ENCODE measurements at regions not wholly inside any gene's neighbourhood (a gene's known extent, or its start where the extent isn't known, plus 50 kb on each side); places are given as distances from the start of the nearest gene placed in this dataset.

DNA sequence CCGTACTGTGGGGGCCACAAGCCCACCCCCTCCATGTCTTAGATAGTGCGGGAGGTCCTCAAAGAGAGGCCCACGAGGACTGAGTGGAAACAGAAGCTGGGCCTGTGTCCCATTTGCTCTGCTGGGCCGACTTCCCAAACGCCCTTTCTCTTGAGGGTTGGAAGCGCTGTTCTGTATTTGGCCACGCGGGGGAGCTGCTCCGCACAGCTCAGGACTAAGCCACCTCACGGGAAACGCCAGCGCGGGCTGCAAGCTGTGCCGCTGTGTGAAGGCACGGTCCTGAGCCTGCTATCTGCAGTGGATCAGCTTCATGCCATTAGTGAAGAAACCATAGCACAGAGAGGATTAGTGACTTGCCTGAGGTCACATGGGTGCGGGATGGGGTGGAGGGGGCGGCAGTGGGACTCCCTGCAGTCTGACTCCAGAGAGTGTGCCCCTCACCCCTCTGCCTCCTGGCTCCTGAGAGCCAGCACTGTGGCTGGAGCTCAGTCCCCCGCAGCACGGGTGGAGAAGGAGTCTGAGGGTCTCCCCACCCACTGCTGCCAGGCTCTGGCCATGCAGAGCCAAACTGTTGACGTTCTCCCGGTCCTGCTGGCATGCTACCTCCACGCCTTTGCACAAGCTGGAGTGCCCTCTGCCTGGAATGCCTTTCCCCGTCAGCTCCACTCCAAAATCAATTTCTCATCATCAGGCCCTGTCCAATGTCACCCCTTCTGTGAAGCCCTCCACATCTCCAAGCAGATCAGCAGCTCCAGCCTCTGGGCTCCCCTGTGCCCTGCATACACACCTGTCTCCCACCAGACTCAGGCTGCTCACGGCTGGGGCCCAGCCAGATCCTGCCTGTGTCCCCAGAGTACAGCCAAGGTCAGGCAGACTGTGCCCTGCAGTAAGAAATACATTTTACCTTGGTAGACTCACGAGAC, 51.5 kb upstream of the LRRC32 start:
- ChIA-PET POLR2A (no interaction called here), CTCF (interaction anchor here (0.6 to 1.6 kb wide), 8 partner anchors 8 to 664 kb away, joined by 3 to 7 read pairs (median 3); no protein-coding TSS in a partner anchor)
- peak overlapping the region in 6 of 10 donors; percentile 11 to 66 (median 46) for H3K4me3 Mint-ChIP-seq
- H3K9me3 Mint-ChIP-seq, result no peaks in the 10 kb centered on the region
- H3K27ac Mint-ChIP-seq, result peak overlapping the region in 1 of 9 donors; percentile 47
- H3K27me3 ChIP-seq (ENCODE audit: control insufficient read depth in 2 of 2, insufficient read depth in 2 of 2, low read length in 2 of 2), result no peaks in the 10 kb centered on the region
- no peaks in the 10 kb centered on the region for H3K4me1 ChIP-seq (ENCODE audit: control insufficient read depth in 2 of 2, insufficient read depth in 2 of 2, low read length in 2 of 2)
- intact Hi-C loops (cut with micrococcal nuclease), result loop anchor here in 1 of 2 donors (1.0 kb wide), 1 partner anchor 77 kb away; no protein-coding TSS in a partner anchor
- H3K27me3 Mint-ChIP-seq, result peaks cover 14 to 37% (median 20%) of the 10 kb centered on the region in 5 donors
- H3K36me3 Mint-ChIP-seq, result no peaks in the 10 kb centered on the region
- peaks cover 5 to 11% (median 9%) of the 10 kb centered on the region in 7 donors for H3K4me1 Mint-ChIP-seq
- H3K4me3 ChIP-seq (ENCODE audit: low read length), result no peak overlapping the region
- no peaks in the 10 kb centered on the region for H3K36me3 ChIP-seq (ENCODE audit: control insufficient read depth in 2 of 3, insufficient read depth in 3 of 3, low read length in 3 of 3)
- H3K27ac ChIP-seq (ENCODE audit: low read depth, low read length), result no peak overlapping the region
- ATAC-seq (peak; percentile 92), DNase-seq (peak; percentile 32 to 77 (median 58))
- no peaks in the 10 kb centered on the region for H3K9me3 ChIP-seq (ENCODE audit: control insufficient read depth in 2 of 3, low read length in 3 of 3)

- no peak for ATAC-seq
- Histone ChIP-seq H3K4me1 (ENCODE audit: control insufficient read depth in 2 of 2, insufficient read depth in 2 of 2, low read length in 2 of 2) (no peaks in the 10 kb centered on the region), H3K9me3 (ENCODE audit: control insufficient read depth in 2 of 3, low read length in 3 of 3) (no peaks in the 10 kb centered on the region), H3K36me3 (ENCODE audit: control insufficient read depth in 2 of 3, insufficient read depth in 3 of 3, low read length in 3 of 3) (no peaks in the 10 kb centered on the region), H3K4me3 (ENCODE audit: low read length) (no peak overlapping the region), H3K27ac (ENCODE audit: low read depth, low read length) (no peak overlapping the region), H3K27me3 (ENCODE audit: control insufficient read depth in 2 of 2, insufficient read depth in 2 of 2, low read length in 2 of 2) (no peaks in the 10 kb centered on the region)
- no peak for DNase-seq
- no peaks in the 10 kb centered on the region for H3K9me3 Mint-ChIP-seq
- no peak overlapping the region for H3K27ac Mint-ChIP-seq
- peaks cover 5 to 11% (median 9%) of the 10 kb centered on the region in 7 donors for H3K4me1 Mint-ChIP-seq
- intact Hi-C loops (cut with micrococcal nuclease), result no loop called here
- H3K4me3 Mint-ChIP-seq, result no peak overlapping the region
- H3K36me3 Mint-ChIP-seq, result no peaks in the 10 kb centered on the region
- peaks cover 14 to 38% (median 24%) of the 10 kb centered on the region in 5 donors for H3K27me3 Mint-ChIP-seq
- ChIA-PET POLR2A (no interaction called here), CTCF (interaction anchor here (0.6 to 1.4 kb wide), 2 partner anchors 10 to 37 kb away, joined by 3 read pairs; no protein-coding TSS in a partner anchor)
These were observed 52.6 kb upstream of the LRRC32 start for GRCh38 chr11:76723142-76723541.

- Histone ChIP-seq H3K27ac (ENCODE audit: low read depth, low read length) (no peak overlapping the region), H3K4me3 (ENCODE audit: low read length) (no peak overlapping the region), H3K4me1 (ENCODE audit: control insufficient read depth in 2 of 2, insufficient read depth in 2 of 2, low read length in 2 of 2) (no peaks in the 10 kb centered on the region), H3K36me3 (ENCODE audit: control insufficient read depth in 2 of 3, insufficient read depth in 3 of 3, low read length in 3 of 3) (no peaks in the 10 kb centered on the region), H3K27me3 (ENCODE audit: control insufficient read depth in 2 of 2, insufficient read depth in 2 of 2, low read length in 2 of 2) (no peaks in the 10 kb centered on the region), H3K9me3 (ENCODE audit: control insufficient read depth in 2 of 3, low read length in 3 of 3) (no peaks in the 10 kb centered on the region)
- no peak overlapping the region for H3K27ac Mint-ChIP-seq
- peaks cover 14 to 38% (median 24%) of the 10 kb centered on the region in 5 donors for H3K27me3 Mint-ChIP-seq
- intact Hi-C loops (cut with micrococcal nuclease), result no loop called here
- no peaks in the 10 kb centered on the region for H3K36me3 Mint-ChIP-seq
- ChIA-PET POLR2A (no interaction called here), CTCF (no interaction called here)
- H3K4me3 Mint-ChIP-seq, result no peak overlapping the region
- H3K4me1 Mint-ChIP-seq, result peaks cover 5 to 11% (median 9%) of the 10 kb centered on the region in 7 donors
- no peaks in the 10 kb centered on the region for H3K9me3 Mint-ChIP-seq
- ATAC-seq, result no peak
- DNase-seq, result no peak
These were observed 53.0 kb upstream of the LRRC32 start for GRCh38 chr11:76723548-76723947.

GRCh38 chr11:76724171-76724768, 53.7 kb upstream of the LRRC32 start:
- no peaks in the 10 kb centered on the region for H3K36me3 Mint-ChIP-seq
- Histone ChIP-seq H3K9me3 (ENCODE audit: control insufficient read depth in 2 of 3, low read length in 3 of 3) (no peaks in the 10 kb centered on the region), H3K4me1 (ENCODE audit: control insufficient read depth in 2 of 2, insufficient read depth in 2 of 2, low read length in 2 of 2) (no peaks in the 10 kb centered on the region), H3K27me3 (ENCODE audit: control insufficient read depth in 2 of 2, insufficient read depth in 2 of 2, low read length in 2 of 2) (no peaks in the 10 kb centered on the region), H3K36me3 (ENCODE audit: control insufficient read depth in 2 of 3, insufficient read depth in 3 of 3, low read length in 3 of 3) (no peaks in the 10 kb centered on the region), H3K27ac (ENCODE audit: low read depth, low read length) (no peak overlapping the region), H3K4me3 (ENCODE audit: low read length) (no peak overlapping the region)
- intact Hi-C loops (cut with micrococcal nuclease), result no loop called here
- DNase-seq (no peak), ATAC-seq (no peak)
- H3K9me3 Mint-ChIP-seq, result no peaks in the 10 kb centered on the region
- ChIA-PET CTCF (no interaction called here), POLR2A (no interaction called here)
- H3K27ac Mint-ChIP-seq, result no peak overlapping the region
- H3K27me3 Mint-ChIP-seq, result peaks cover 14 to 38% (median 24%) of the 10 kb centered on the region in 5 donors
- H3K4me3 Mint-ChIP-seq, result no peak overlapping the region
- H3K4me1 Mint-ChIP-seq, result peaks cover 5 to 11% (median 9%) of the 10 kb centered on the region in 7 donors

DNA sequence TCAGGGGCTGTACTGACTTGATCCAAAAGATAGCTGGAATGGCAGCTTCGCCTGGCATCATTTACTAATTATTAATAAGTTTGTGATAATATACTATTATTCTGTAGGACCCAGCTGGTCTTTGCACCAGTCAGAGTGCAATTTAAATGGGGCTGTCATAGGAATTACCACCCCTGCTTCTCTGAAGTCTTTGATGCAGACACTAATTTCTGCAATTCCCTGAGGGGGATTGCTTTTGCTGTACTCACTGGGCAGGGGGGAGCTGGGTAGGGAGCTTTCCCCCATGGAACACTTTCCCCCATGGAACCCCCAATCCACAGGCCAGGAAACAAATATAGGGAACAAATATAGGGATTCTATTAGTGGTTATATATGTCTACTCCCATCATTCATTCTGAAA, 54.9 kb upstream of the TSKU start:
- Histone ChIP-seq H3K36me3 (ENCODE audit: control insufficient read depth in 2 of 3, insufficient read depth in 3 of 3, low read length in 3 of 3) (no peaks in the 10 kb centered on the region), H3K27ac (ENCODE audit: low read depth, low read length) (no peak overlapping the region), H3K4me3 (ENCODE audit: low read length) (no peak overlapping the region), H3K9me3 (ENCODE audit: control insufficient read depth in 2 of 3, low read length in 3 of 3) (no peaks in the 10 kb centered on the region), H3K27me3 (ENCODE audit: control insufficient read depth in 2 of 2, insufficient read depth in 2 of 2, low read length in 2 of 2) (no peaks in the 10 kb centered on the region), H3K4me1 (ENCODE audit: control insufficient read depth in 2 of 2, insufficient read depth in 2 of 2, low read length in 2 of 2) (no peaks in the 10 kb centered on the region)
- no peaks in the 10 kb centered on the region for H3K36me3 Mint-ChIP-seq
- intact Hi-C loops (cut with micrococcal nuclease), result no loop called here
- peaks cover 5 to 30% (median 27%) of the 10 kb centered on the region in 5 donors for H3K27me3 Mint-ChIP-seq
- DNase-seq (no peak), ATAC-seq (no peak)
- H3K9me3 Mint-ChIP-seq, result no peaks in the 10 kb centered on the region
- no peaks in the 10 kb centered on the region for H3K4me1 Mint-ChIP-seq
- POLR2A ChIA-PET, result no interaction called here
- no peak overlapping the region for H3K4me3 Mint-ChIP-seq
- no peak overlapping the region for H3K27ac Mint-ChIP-seq
- CTCF ChIA-PET, result interaction anchor here (0.7 to 1.8 kb wide), 2 partner anchors 11 to 71 kb away, joined by 3 to 4 read pairs; no protein-coding TSS in a partner anchor

- Mint-ChIP-seq H3K27ac (no peak overlapping the region), H3K27me3 (peaks cover 5 to 29% (median 23%) of the 10 kb centered on the region in 5 donors), H3K36me3 (no peaks in the 10 kb centered on the region), H3K4me1 (peaks cover 0 to under 1% (median 0%) of the 10 kb centered on the region in 7 donors), H3K4me3 (no peak overlapping the region), H3K9me3 (no peaks in the 10 kb centered on the region)
- Histone ChIP-seq H3K27ac (ENCODE audit: low read depth, low read length) (no peak overlapping the region), H3K4me1 (ENCODE audit: control insufficient read depth in 2 of 2, insufficient read depth in 2 of 2, low read length in 2 of 2) (no peaks in the 10 kb centered on the region), H3K4me3 (ENCODE audit: low read length) (no peak overlapping the region), H3K9me3 (ENCODE audit: control insufficient read depth in 2 of 3, low read length in 3 of 3) (no peaks in the 10 kb centered on the region), H3K36me3 (ENCODE audit: control insufficient read depth in 2 of 3, insufficient read depth in 3 of 3, low read length in 3 of 3) (no peaks in the 10 kb centered on the region), H3K27me3 (ENCODE audit: control insufficient read depth in 2 of 2, insufficient read depth in 2 of 2, low read length in 2 of 2) (no peaks in the 10 kb centered on the region)
- DNase-seq (no peak), ATAC-seq (no peak)
- ChIA-PET POLR2A (no interaction called here), CTCF (interaction anchor here (1.8 kb wide), 1 partner anchor 11 kb away, joined by 4 read pairs; no protein-coding TSS in a partner anchor)
- intact Hi-C loops (cut with micrococcal nuclease), result no loop called here
These were observed 54.4 kb upstream of the TSKU start for GRCh38 chr11:76728778-76729177.

Data from naive thymus-derived CD4-positive, alpha-beta T cell (primary cell).